ENCODE measurements at regions not wholly inside any gene's neighbourhood (a gene's known extent, or its start where the extent isn't known, plus 50 kb on each side); places are given as distances from the start of the nearest gene placed in this dataset.

DNA sequence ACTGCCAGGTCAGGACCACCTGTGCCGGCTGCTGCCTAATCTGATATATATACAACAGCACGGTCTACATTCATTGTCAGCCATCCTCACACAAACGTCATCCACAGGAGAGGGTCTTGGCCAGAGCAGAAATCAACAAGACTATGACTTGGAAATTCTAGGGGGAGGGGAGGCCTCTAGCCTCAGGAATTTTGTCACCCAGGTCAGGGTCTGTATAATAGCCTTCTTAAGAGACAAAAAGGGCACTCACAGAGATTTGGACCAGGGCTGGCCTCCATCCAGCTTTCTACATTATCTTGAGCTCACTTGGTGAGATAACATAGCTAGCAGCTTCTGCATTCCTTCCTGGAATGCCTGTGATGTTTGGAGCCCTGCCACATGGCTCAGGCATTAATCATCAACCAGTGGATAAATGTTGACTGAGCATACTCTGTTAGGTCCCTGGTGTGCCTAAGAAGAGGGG is 50.4 kb upstream of the CTIF start:
- DNase-seq, result no peak

- no peak for DNase-seq
These were observed 52.1 kb upstream of the CTIF start for GRCh38 chr18:48486754-48487153.

DNA sequence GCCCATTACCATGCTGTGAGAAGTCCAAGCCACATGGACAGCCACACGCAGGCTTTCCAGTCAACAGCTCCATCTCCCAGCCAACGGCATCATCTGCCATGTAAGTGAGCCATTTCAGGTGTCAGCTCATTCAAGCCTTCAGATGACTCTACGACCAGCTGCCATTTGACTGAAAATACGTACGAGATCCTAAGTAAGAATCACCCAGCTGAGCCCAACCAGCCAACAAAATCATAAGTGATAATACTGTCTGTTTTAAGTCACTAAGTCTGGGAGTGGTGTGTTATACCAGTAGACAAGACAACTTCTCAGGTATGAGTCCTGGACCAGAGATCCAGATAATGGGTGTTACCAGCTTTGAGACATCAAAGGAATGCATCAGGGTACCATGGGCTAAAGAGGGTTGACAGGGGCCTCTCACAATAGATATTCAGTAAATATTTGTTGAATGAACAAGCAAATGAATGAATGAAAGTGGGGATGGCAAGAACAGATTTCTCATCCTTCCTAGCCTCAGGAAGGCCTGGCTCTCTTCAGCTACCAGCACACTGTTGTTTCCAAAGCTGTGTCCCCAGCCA is 52.9 kb upstream of the CTIF start:
- no peak for DNase-seq

DNA sequence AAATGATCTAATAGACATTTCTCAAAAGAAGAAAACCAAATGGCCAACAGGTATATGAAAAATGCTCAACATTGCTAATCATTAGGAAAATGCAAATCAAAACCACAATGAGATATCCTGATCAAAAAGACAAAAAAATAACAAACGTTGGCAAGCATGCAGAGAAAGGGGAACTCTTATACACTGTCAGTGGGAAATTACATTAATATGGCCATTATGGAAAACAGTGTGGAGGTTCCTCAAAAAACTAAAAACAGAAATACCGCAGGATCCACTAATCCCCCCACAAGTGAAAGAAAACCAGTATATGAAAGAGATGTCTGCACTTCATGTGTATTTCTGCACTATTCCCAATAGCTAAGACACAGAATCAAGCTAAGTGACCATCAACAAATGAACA is 57.7 kb upstream of the CTIF start:
- DNase-seq, result no peak

- DNase-seq, result no peak
These were observed 59.3 kb upstream of the CTIF start for GRCh38 chr18:48479531-48479930.

DNA sequence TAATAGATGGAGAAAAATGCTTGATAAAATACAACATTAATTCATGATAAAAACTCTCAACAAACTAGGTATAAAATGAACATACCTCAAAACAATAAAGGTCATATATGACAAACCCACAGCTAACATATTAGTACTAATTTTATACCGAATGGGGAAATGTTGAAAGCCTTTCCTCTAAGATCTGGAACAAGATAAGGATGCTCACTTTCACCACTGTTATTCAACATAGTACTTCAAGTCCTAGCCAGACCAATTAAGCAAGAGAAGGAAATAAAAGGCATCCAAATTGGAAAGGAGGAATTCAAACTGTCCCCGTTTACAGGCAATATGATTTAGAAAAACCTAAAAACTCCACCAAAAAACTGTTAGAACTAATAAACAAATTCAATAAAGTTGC is 61.5 kb upstream of the CTIF start:
- no peak for DNase-seq

DNA sequence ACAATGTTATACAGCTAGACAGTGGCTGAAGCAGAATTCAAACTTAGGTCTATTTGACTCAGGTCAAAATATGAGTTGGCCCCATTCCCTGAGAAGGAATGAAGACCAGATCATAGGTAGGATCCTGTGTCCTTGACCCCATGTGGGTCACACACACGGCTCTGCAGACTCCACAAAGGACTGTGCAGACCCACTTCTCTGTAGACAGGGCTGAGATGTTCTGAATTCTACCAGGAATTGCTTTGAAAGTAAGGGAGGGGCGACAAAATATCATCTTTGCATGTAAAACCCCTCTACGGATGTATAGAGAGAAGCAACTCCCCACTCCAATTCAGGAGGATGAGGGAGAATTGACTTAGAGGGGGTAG is 62.3 kb upstream of the CTIF start:
- DNase-seq, result no peak

DNA sequence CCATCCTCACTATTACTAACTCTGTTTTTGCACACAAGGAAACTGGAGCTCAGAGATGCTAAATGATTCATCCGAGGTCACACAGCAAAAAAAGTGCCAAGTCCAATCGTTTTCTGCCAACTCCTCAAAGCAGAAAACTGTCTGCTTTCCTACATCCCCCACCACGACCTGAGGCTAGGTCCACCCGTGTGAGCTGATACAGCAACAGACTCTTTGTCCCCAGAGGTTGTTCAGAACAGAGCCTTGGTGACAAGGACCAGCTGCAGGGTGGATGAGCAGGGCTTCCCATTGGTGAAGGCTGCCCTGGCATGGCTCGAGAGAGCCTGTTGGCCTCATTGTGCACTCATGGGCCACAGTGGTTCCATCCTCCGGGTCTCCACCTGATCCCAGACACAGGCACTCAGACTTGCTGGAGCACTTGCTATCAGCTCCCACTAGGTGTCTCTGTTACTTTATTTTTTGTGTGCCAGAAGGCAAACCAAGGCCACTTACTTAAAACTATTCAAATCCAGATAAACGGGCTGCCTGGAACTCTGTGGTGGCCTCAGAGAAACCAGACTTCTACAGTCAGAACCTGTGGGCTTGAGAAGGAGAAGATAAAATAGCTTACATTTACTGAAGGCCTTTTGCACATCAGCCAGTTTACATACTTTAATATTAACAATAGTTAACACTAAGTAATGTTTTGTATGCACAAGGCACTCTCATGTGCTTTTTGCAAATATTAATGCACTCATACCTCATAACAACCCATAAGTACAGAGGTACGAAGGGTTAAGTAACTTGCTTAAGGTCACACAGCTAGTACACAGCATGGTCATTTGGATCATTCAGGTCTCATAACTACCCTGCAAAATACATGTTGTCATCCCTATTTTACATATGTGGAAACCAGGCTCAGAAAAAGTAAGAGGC is 62.9 kb upstream of the CTIF start:
- DNase-seq, result peak; percentile 55

GRCh38 chr18:48473816-48474215 is 64.6 kb upstream of the ZBTB7C start:
- no peak for DNase-seq

DNA sequence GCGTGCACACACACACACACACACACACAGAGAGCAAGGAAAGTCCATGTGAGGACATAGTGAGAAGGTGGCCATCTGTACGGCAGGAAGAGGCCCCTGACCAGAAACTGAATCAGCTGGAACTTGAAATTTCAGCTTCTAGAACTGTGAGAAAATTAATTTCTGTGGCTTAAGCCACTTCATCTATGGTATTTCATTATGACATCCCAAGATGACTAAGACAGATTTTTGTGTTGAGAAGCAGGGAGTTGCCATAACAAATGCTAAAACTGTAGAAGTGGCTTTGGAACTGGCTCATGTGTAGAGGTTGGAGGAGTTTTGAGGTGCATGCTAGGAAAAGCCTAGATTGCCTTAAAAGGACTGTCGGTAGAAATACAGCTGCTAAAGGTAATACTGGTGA is 63.4 kb upstream of the ZBTB7C start:
- no peak for DNase-seq

DNA sequence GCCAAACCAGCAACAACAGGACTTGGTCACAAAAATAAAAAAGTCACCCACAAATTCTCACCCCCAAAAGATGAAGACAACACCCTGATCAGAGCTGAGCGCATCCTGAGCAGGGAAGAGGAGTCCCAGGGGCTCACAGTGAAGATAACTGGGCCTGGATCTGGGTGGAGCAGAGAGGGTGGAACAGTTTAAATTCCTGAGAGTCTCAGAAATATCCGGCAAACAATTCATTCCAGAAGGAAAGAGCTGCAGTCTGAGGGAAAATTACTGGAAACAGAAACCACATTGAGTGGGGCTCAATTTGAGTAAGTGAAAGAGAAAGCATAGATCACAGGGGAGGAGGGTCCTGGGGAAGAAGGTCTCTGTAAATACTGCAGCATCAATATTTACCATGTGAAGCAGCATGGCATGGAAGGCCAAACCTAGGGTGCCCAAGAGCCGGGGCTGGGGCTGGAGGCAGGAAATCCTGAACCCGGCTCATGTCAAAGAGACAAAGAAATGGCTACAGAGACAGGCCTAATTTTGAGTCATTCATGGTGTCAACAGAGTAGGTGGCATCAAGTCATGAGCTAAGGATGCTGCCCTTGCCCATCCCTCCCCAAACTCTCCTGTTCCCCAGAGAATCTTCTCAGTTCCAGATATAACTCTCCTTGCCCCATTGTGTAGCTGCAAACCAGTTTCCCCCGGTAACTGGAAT is 61.4 kb upstream of the ZBTB7C start:
- no peak for DNase-seq

DNA sequence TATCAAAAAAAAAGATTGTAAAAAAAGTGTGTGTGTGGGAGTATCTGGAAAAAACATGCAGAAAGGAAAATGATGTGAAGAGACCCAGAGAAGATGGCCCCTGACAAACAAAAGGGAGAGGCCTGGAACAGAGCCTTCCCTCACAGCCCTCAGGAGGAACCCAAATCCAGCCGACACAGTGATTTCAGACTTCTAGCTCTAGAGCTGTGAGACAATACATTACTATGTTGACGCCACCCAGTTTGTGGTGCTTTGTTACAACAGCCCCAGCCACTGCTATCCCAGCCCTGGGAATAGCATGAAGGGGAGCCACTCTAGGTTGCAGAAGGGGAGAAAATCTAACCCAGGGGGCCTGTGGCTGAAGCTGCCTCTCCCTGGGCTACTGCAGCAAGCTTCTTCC is 59.0 kb upstream of the ZBTB7C start:
- no peak for DNase-seq

GRCh38 chr18:48467231-48467630 is 58.0 kb upstream of the ZBTB7C start:
- DNase-seq, result no peak

GRCh38 chr18:48462510-48462909 is 53.3 kb upstream of the ZBTB7C start:
- DNase-seq, result no peak

DNA sequence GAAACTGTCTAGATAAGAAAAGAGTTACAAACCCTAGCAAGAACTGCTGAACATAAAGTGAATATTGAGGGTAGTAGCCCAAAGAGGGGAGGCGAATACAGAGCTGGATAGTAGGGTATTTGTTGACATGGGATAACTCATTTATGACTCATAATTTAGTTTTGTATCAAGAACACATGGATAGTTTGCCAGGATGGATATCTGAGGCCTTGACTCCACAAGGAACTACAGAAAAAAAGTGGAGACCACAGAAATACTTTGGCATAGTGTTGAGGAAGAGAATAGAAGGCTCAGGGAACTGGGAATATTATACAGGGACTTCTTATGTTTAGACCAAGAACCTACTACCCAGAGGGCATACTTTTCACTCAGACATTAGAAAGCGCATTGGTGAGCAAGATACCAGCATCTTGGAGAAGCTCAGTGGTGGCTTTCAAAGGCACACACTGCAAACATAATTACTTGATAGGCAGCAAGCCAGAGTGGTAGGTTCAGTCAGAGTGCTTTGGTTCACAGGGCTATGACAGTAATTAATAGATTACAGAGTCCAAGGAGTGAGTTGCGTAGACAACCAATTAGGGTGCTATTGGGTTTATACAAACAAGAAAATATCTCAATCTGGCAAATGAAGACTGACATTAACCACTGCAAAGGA is 51.9 kb upstream of the ZBTB7C start:
- no peak for DNase-seq

GRCh38 chr18:48459465-48459864 is 50.3 kb upstream of the ZBTB7C start:
- DNase-seq, result no peak

DNA sequence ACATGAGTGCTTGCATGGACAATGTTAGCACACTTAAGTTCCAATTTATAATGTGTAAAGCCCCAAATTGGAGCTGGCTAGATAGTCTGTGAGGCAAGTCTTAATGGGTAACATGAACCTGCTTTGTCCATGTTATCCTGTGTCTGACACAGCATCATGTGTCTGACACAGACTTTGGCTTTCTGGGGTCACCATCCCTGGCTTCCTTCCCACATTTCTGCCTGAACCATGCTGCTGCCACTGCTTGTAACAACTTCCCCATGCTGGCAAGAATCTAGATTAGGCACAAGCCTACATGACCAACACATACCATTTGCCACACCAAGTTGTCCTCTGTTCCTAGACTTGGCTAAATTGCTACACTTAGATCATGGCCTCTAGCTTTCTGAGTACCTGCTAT is 49.8 kb upstream of the ZBTB7C start:
- no peak for DNase-seq
